GM12801 (cell line): ENCODE measurements at regions not wholly inside any gene's neighbourhood (a gene's known extent, or its start where the extent isn't known, plus 50 kb on each side); places are given as distances from the start of the nearest gene placed in this dataset.

Experiments used
- CTCF ChIP-seq: IDR thresholded peaks from one replicate; pipeline ENCODE4 v1.5.1; 2011; ENCODE audit warnings: control low read depth; ENCODE audit not compliant: insufficient read length; ENCODE audit errors: extremely low read depth

- TF ChIP-seq CTCF: no peak
Observed at GRCh38 chr2:79383681-79384080, 129.2 kb upstream of the CTNNA2 start.

- TF ChIP-seq CTCF: no peak
Observed at GRCh38 chr2:79375817-79376216, 137.0 kb upstream of the CTNNA2 start.

- TF ChIP-seq CTCF: no peak
Observed at GRCh38 chr2:79373358-79374130, 139.3 kb upstream of the CTNNA2 start.

- TF ChIP-seq CTCF: no peak
Observed at GRCh38 chr2:79370976-79371538, 141.8 kb upstream of the CTNNA2 start.

- TF ChIP-seq CTCF: no peak
Observed at GRCh38 chr2:79369127-79369526, 143.7 kb upstream of the CTNNA2 start.

GRCh38 chr2:79368116-79368630, 144.7 kb upstream of the CTNNA2 start:
- no peak for TF ChIP-seq CTCF

GRCh38 chr2:79359419-79359818, 153.4 kb upstream of the CTNNA2 start:
- no peak for TF ChIP-seq CTCF
